ENCODE measurements at regions not wholly inside any gene's neighbourhood (a gene's known extent, or its start where the extent isn't known, plus 50 kb on each side); places are given as distances from the start of the nearest gene placed in this dataset.

DNA sequence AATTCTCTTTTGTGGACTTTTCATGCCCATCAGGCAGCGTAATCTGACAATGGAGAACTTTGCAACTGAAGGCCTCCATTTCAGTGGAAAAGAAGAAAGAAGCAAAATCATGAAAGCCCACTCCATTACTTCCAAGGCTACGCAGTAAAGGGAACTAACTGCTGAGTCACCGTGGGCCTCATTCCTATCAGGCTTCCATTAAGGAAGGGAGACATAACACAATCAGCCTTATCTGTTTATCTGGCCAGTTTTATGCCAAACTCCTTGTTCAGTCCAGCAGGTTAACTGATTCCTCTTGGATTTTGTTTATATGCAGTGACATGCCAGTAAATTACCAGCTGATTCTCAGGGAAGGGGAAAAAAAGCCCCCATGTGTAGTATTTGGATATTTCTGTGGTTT lies 56.8 kb upstream of the KATNAL1 start (continued):
- TF ChIP-seq THAP7 (CRISPR knock-in tag; IDR thresholded peaks at IDR 0.05) (no peak), SMARCA4 (IDR thresholded peaks at IDR 0.05) (peak; percentile 61; the same call in 1 of the 2 replicates), MTA1 (IDR thresholded peaks at IDR 0.05; ENCODE audit: borderline replicate concordance) (no peak), XRCC3 (IDR thresholded peaks at IDR 0.05) (no peak), SRSF7 (optimal IDR thresholded peaks at IDR 0.05; ENCODE audit: low read depth, low read length) (no peak), MAFF (IDR thresholded peaks at IDR 0.05; ENCODE audit: low read length) (peak; percentile 82), SMARCB1 (IDR thresholded peaks at IDR 0.05; ENCODE audit: insufficient read length, low read depth) (no peak), HMGN3 (IDR thresholded peaks at IDR 0.05; ENCODE audit: borderline replicate concordance, extremely low read depth, insufficient read length, low read depth, low read length) (no peak), PRMT5 (CRISPR knock-in tag; IDR thresholded peaks at IDR 0.05) (no peak), ZBTB11 (CRISPR knock-in tag; IDR thresholded peaks at IDR 0.05) (no peak), SOX6 (IDR thresholded peaks at IDR 0.05) (peak; percentile 76; the same call in 1 of the 2 replicates), NR2C1 (IDR thresholded peaks at IDR 0.05) (no peak), NR2C1 (tag; IDR thresholded peaks at IDR 0.05) (no peak), POLR2G (IDR thresholded peaks at IDR 0.05; ENCODE audit: low read depth, low read length) (no peak), ATF6 (CRISPR knock-in tag; IDR thresholded peaks at IDR 0.05) (no peak), DPF2 (IDR thresholded peaks at IDR 0.05) (peak; percentile 55; the same call in 1 of the 2 replicates)
- TF ChIP-seq, protein P1, sequence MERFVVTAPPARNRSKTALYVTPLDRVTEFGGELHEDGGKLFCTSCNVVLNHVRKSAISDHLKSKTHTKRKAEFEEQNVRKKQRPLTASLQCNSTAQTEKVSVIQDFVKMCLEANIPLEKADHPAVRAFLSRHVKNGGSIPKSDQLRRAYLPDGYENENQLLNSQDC (CRISPR knock-in tag; IDR thresholded peaks at IDR 0.05), result no peak
